A673 (cell line): ENCODE measurements at regions not wholly inside any gene's neighbourhood (a gene's known extent, or its start where the extent isn't known, plus 50 kb on each side); places are given as distances from the start of the nearest gene placed in this dataset.

ENCODE experiments used
- CTCF ChIP-seq: fragments of 300-800, 200-600 bp; sonication (generic); conservative IDR thresholded peaks from 2 replicates; pipeline ENCODE4 v1.5.1; 2017; ENCODE audit warnings: low read depth, mild to moderate bottlenecking, antibody characterized with exemption, low read length, moderate library complexity, mixed read lengths
- EZH2 ChIP-seq: fragments of 200-600 bp; sonication (generic); IDR thresholded peaks from 2 replicates; pipeline ENCODE4 v1.6.1; 2017; ENCODE audit warnings: borderline replicate concordance, low read depth, mild to moderate bottlenecking, mixed read lengths, antibody characterized with exemption, low read length; ENCODE audit not compliant: poor library complexity, severe bottlenecking

- TF ChIP-seq EZH2 (no peak), CTCF (no peak)
Measured at GRCh38 chr3:188034989-188035388, 119.0 kb upstream of the LPP start.
